HG02759 (cell line): ENCODE measurements at regions not wholly inside any gene's neighbourhood (a gene's known extent, or its start where the extent isn't known, plus 50 kb on each side); places are given as distances from the start of the nearest gene placed in this dataset.
"Not testable (repeated sequence)": the region's sequence is repeated elsewhere in the genome, so short reads cannot be mapped to it uniquely, and the experiment has no call there.

ENCODE experiments used
- ATAC-seq: cut with Tn5 transposase; IDR thresholded peaks from one replicate; pipeline ENCODE4 v1.9.1; 2021; ENCODE audit warnings: mild to moderate bottlenecking, moderate library complexity; ENCODE audit not compliant: unreplicated experiment

DNA sequence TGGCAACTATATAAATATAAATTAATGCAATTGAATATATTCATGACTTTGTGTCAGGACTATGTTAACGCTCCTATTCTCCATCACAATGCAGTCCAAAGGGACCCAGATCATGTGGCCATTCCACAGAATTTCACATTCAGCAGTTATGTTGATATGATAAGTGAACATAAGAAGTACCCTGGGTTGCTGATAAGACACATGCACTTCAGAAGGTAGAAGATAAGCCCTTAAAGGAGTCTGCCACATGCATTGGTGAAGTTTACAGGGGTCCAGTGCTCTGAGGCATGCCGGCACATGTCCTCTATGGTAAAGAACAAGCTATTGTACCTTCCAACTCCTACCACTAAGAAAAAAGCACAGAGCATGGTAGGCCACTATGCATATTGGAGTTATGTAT lies 76.4 kb downstream of the PHAX start:
- ATAC-seq = no peak

DNA sequence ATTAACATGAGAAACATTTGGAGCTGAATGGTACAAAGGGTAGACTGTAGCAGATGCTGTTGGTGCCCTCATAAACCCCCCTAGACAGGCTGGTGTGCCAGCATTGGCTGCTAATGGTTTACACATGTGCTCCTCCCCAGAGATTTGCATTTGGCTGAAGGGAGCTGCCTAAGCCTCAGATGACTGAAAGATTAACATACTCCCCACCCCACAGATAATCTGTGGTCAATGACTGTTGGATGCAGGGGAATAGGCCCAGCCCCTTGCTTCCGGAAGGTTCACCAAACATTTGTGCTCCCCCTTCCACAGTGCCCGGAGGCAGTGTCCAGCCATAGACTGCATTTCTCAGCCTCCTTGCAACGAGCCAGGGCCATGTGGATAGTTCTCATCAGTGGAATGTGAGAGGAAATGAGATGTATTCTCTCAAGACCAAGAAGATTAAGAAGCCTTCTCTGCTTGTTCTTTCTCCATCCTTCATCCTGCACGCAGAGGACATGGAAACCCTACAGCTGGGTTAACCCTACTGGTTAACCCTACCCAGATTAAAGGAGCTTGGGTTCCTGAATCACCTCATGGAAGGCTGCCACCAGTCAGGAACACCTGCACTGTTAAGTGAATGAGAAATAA lies 79.6 kb downstream of the PHAX start:
- ATAC-seq = peak; percentile 79

DNA sequence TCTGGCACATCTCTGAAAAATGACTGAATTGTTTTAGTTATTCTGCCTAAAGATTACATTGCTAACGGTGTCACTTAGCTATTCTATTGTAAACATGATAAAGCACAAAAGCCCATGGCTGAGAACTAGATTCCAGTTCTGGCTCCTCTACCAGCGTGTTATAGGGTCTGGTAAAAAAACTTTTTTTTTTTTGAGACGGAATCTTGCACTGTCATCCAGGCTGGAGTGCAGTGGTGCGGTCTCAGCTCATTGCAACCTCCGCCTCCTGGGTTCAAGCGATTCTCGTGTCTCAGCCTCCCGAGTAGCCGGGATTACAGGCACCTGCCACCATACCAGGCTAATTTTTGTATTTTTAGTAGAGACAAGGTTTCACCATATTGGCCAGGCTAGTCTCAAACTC lies 80.6 kb downstream of the PHAX start:
- not testable (repeated sequence) for ATAC-seq

DNA sequence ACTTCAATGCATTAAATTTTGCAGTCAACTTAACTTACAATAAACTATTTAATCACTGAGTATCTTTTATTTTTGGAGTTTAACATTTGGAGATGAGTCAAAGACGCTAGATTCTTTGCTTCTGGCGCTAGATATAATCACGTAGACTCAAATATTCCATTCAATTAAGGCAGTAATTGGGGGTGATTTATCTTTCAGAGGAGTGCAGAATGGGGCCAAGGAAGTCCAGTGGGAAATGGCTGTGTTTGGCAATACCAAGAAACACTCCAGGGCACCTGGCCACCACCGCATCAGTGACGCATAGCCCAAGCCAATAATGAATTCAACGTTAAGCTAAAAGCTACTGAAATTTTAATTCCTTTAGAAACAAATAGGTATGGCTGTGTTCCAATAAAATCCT lies 81.2 kb downstream of the PHAX start:
- no peak for ATAC-seq

DNA sequence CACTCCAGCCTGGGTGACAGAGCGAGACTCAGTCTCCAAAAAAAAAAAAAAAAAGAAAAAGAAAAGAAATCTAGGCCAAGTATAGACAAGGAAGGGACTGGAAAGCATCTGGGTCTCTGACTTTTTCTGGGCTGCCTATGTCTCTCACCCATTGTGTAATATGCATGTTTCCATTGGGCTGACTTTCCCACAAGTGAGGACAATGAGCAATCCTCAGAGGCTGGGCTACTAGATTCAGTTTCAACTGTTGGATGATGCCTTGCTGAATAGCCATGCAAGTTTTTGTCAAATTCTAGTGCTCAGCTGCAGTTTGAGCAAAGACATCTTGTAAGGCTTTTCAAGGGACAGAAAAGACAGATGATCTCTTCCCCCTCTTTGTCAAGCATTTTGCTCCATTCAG lies 82.1 kb downstream of the PHAX start:
- no peak for ATAC-seq

DNA sequence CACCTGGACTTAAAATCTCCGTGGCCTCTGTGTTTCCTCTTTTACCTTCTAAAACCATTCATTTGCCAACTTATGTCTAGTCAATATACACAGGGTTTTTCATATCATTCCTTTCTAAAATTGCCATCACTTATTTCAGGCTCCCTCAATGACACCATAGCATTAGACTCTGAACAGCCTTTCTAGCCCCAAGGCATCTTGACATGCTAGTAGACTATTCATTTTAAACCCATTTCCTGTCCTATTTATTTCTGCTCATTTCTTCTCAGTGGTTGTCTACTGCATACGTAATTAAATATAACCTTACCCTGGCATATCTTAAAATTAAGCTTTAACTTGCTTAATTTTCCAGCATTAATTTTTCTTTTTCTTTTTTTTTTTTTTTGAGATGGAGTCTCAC lies 83.2 kb downstream of the PHAX start:
- ATAC-seq = no peak

DNA sequence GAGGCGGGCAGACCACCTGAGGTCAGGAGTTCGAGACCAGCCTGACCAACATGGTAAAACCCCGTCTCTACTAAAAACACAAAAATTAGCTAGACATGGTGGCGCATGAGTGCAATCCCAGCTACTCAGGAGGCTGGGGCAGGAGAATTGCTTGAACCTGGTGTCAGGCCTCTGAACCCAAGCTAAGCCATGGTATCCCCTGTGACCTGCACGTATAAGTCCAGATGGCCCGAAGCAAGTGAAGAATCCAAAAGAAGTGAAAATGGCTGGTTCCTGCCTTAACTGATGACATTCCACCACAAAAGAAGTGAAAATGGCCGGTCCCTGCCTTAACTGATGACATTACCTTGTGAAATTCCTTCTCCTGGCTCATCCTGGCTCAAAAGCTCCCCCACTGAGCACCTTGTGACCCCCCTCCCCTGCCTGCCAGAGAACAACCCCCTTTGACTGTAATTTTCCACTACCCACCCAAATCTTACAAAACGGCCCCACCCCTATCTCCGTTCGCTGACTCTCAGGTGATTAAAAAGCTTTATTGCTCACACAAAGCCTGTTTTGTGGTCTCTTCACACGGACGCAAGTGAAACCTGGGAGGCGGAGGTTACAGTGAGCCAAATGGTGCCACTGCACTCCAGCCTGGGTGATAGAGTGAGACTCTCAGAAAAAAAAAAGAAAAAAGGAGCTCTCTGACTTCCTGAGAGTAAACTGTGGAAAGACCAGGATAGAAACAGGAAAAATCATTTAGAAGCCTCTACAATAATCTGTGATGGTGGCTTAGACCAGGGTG lies 84.1 kb downstream of the PHAX start:
- peak; percentile 26 for ATAC-seq

DNA sequence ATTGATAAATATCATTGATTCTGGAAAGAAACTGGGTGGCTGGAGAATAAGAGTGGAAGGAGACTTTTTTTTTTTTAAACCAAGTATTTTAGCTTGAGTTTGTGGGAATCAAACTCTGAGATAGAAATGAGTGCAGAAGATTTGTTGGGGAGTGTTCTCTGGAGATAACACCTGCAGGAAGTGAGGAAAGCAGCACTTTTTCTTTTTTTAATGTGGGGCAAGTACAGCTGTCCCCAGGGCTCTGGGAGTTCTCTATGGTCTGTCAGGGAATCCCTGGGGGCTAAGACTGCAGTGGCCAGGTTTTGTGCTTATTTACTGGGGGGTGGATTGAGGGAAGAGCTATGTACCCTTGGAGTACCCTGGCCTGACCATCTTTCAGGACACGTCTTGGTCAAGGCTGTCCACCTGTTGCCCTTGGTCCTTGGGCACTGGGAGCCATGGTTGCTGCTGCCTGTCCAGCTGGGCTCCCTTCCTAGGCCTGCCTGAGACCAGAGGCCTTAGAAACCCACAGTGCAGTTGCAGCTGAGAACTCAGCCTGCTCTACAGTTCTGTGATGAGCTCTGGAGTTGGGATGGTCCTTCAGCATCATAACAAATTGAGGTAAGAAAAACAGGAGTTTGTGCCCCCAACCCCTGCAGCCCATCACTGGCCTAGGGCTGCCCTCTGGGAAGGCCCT lies 85.8 kb downstream of the PHAX start:
- peak; percentile 80 for ATAC-seq

DNA sequence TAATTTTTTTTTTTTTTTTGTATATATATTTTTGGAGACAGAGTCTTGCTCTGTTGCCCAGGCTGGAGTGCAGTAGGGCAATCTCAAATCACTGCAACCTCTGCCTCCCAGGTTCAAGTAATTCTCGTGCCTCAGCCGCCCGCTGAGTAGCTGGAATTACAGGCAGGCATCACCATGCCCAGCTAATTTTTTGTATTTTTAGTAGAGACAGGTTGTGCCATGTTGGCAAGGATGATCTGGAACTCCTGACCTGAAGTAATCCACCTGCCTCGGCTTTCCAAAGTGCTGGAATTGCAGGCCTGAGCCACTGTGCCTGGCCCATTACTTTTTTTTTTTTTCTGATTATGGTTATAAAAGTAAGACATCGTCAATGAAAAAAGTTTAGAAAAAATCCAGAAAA lies 84.0 kb upstream of the LMNB1 start:
- ATAC-seq = no peak

DNA sequence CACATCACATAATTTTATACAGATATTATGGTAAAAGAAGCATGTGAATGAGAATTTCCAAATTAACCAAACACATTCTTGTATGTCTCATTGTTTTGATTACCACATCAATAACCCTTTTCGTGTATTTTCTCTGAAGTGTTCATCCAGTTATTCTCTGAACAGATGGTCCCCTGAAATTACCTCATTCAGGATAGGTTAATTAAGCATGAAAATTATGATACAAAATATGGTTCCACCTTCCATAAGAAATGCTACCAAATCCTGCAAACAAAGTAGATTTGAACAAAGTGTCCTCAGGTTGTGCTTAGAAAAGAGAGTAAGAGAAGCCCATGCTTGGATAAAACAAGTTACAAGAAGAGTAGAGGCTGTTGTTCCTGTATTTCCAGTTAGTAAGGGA lies 83.1 kb upstream of the LMNB1 start:
- no peak for ATAC-seq

DNA sequence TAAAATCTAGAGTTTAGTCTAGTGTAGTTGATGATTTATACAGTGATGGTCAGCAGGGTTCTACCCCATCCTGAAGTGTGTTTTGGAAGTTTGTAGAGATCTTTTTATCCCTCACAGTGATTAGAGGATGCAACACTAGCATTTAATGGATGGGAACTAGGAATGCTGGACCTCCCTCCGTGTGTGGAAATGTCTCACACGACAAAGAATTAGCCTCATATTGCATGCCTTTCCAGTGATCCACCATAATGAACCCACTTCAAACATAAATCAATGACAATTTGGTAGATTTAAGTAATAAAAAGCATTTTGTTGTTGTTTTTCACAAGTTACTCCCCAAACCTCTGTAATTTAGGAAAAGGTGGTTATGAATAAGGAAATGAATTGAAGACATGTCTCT lies 82.5 kb upstream of the LMNB1 start:
- no peak for ATAC-seq

DNA sequence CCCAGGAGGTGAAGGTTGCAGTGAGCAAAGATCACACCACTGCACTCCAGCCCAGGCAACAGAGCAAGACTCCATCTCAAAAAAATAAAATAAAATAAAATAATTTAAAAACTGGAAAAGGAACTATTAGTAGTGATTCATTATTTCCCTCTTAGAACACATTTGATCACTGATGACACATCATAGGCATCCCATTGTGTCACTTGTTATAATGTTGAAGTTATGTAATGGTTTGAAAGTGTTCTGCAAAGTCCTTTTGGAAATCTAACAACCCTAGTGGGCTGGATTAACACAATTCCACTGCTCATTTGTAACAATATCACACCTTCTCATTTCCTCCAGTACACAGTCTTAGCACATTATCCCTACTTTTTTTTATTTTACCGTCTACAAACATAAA lies 81.8 kb upstream of the LMNB1 start:
- no peak for ATAC-seq

DNA sequence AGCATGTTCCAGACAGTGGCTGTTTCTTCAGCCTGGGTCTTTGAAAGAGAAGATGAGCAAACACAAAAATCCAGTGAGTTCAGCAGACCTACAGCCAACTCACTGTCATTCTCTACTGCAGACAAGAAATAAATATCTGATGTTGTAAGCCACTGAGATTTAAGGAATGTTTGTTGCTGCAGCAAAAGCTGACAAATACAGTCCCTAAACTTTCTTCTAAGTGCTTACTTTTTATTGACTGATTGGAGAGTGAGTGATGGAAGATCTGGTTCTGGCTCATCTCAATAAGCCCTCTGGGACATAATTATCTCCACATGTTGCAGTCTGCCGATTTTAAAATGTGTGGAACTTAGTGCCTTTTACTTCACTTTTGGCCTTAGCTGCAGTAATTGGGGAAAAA lies 69.9 kb upstream of the LMNB1 start:
- ATAC-seq = no peak

DNA sequence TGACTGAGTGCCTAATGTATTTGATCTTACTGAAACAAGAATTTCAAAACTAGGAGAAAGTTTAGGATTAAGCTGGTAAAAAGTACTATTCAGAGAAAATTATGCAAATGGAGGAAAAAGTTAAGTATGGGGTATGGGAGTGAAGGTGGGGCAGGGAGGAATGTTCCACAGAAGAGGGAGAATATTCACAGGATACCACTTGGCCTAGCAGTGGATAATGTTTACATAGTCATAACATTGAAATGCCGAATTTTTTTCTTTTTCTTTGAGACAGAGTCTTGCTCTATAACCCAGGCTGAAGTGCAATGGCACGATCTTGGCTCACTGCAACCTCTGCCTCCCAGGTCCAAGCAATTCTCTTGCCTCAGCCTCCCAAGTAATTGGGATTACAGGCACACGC lies 61.2 kb upstream of the LMNB1 start:
- ATAC-seq = no peak

DNA sequence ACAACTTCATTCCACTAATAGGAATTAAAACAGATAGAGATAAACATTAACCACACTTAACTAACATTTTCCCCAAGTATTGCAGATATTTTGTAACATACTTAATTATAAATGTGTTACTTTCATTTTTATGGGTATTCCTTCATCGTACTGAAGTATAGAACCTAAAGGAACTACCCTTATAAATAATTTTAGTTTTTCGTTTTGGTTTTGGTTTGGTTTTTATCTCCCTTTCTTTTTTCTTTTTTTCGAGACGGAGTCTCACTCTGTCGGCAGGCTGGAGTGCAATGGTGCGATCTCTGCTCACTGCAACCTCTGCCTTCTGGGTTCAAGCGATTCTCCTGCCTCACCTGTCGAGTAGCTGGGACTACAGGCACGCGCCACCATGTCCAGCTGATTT lies 60.1 kb upstream of the LMNB1 start:
- no peak for ATAC-seq

DNA sequence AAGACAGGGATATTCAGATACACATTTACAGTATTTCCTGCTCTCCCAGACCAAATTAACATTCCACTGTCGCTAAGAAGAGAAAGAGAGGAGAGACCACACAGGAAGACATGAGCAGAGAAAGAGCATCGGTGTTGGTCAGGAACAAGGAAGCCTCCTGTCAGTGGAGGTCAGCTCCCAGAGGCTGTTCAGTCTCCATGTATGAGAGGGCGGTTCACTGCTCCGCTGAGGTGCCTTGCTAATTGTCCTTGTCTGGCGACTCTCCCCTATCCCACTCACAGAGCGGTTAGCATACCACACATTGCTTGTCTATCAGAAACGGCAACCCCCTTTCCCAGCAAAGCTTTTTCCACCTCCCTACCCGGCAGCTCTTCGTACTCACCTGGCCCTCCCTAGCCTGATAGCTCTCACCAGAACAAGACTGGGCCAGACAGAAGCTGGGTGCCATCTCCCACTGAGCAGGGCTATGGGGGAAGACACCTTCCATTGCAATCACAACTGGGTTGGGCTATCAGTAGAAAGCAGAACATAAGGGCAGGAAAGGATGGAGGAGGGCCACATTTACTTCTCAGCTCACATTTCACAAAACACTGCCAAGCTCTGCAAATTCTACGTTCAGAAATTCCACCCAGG lies 58.6 kb upstream of the LMNB1 start:
- no peak for ATAC-seq

DNA sequence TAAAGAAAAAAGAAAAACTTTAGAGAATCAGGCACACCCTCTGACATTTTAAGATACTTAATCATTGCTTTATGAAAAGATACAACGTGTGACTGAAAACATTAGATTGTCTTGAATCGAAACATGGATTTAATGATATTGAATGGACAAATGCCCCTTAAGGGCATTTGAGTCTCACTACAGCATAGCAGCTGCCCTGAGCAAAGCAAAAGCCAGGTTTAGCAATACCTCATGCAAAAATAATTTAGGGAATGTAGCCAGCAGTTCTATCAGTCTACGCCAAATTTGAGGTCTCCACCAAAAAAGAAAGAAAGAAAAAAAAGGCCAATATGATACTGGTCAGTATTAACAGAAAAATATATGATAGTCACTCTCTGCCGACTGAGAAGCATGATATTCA lies 56.6 kb upstream of the LMNB1 start:
- no peak for ATAC-seq

DNA sequence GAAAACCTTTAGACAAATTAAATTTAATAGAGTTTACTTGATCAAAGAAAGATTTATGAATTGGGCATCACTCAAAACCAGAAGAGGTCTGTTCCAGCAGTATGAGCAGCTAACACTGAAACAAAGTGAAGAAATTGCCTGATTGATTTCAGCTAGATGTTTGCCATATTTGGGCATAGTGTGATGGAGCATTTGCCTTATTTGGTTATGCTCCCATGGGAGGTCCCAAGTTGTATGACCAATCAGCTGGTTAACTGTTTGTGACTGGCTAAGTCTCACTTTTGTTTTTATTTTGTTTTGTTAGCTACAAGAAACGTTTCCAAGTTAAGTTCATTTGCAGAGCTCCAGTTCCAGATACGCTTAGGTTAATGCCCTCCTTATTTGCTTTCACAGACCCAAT lies 53.3 kb upstream of the LMNB1 start:
- no peak for ATAC-seq
